IMR-90 (cell line): ENCODE measurements at regions not wholly inside any gene's neighbourhood (a gene's known extent, or its start where the extent isn't known, plus 50 kb on each side); places are given as distances from the start of the nearest gene placed in this dataset.

ENCODE experiments used
- ATAC-seq: fragments of 200-7000 bp; cut with Tn5 transposase; 2 replicates; pipeline ENCODE4 v1.9.1; 2020; ENCODE audit warnings: low read depth, mild to moderate bottlenecking, moderate library complexity
- BruUV-seq: library from RNA; stranded (reverse); fragments of 400-500 nt; replicated peaks from 2 replicates; lab custom pipeline; 2021; lab: Mats Ljungman, UMichigan
- CTCF ChIA-PET: fragments of 300-600 bp; formaldehyde crosslinking; extraction: SDS; loops from one replicate; lab custom pipeline; 2021; ENCODE audit warnings: antibody characterized with exemption; lab: Yijun Ruan, JAX
- POLR2A ChIA-PET: fragments of 300-600 bp; sonication (Branson Sonifier 250); formaldehyde crosslinking; loops from one replicate; lab custom pipeline; 2022; ENCODE audit warnings: antibody characterized with exemption; ENCODE audit not compliant: unreplicated experiment; lab: Charles Lee
- DNase-seq: peaks from one replicate; pipeline ENCODE4 v3.0.0; 2013
- H2AFZ ChIP-seq: replicated peaks from 2 replicates; pipeline ENCODE3; 2013; ENCODE audit warnings: low read length, mild to moderate bottlenecking; ENCODE audit not compliant: poor library complexity
- H2AK5ac ChIP-seq: 2 replicates; pipeline ENCODE4 v1.6.1; 2013; ENCODE audit warnings: low read depth, low read length, inconsistent platforms
- H2AK9ac ChIP-seq: replicated peaks from 2 replicates; pipeline ENCODE3; 2013; ENCODE audit warnings: mild to moderate bottlenecking, low read depth, low read length, moderate library complexity; ENCODE audit not compliant: poor library complexity
- H2BK120ac ChIP-seq: 2 replicates; pipeline ENCODE4 v1.6.1; 2013; ENCODE audit warnings: low read depth, low read length, inconsistent platforms
- H2BK15ac ChIP-seq: 3 replicates; pipeline ENCODE4 v1.6.1; 2013; ENCODE audit warnings: low read depth, low read length, inconsistent platforms
- H2BK20ac ChIP-seq: 2 replicates; pipeline ENCODE4 v1.6.1; 2013; ENCODE audit warnings: low read depth, mild to moderate bottlenecking, inconsistent platforms, low read length, moderate library complexity
- H2BK5ac ChIP-seq: 2 replicates; pipeline ENCODE4 v1.6.1; 2013; ENCODE audit warnings: mild to moderate bottlenecking, low read depth, low read length, inconsistent platforms; ENCODE audit not compliant: poor library complexity, severe bottlenecking
- H3K14ac ChIP-seq: replicated peaks from 2 replicates; pipeline ENCODE4 v1.6.1; 2013; ENCODE audit warnings: low read depth, low read length, inconsistent platforms
- H3K18ac ChIP-seq: 2 replicates; pipeline ENCODE4 v1.6.1; 2013; ENCODE audit warnings: low read depth, low read length, control low read depth
- H3K23ac ChIP-seq: 2 replicates; pipeline ENCODE4 v1.6.1; 2013; ENCODE audit warnings: low read depth, low read length, inconsistent platforms
- H3K27ac ChIP-seq: 2 replicates; pipeline ENCODE4 v1.5.1; 2013; ENCODE audit warnings: mild to moderate bottlenecking, control low read depth, low read length; ENCODE audit not compliant: insufficient read depth
- H3K27me3 ChIP-seq: 2 replicates; pipeline ENCODE4 v1.6.1; 2013; ENCODE audit warnings: low read length; ENCODE audit not compliant: control insufficient read depth, insufficient read depth
- H3K36me3 ChIP-seq: 2 replicates; pipeline ENCODE4 v1.6.1; 2013; ENCODE audit warnings: low read length, mixed read lengths; ENCODE audit not compliant: control insufficient read depth, insufficient read depth
- H3K4ac ChIP-seq: 2 replicates; pipeline ENCODE4 v1.6.1; 2013; ENCODE audit warnings: low read depth, low read length, inconsistent platforms
- H3K4me1 ChIP-seq: 2 replicates; pipeline ENCODE4 v1.6.1; 2013; ENCODE audit warnings: low read length, mixed read lengths; ENCODE audit not compliant: control insufficient read depth, insufficient read depth
- H3K4me2 ChIP-seq: 2 replicates; pipeline ENCODE4 v1.6.1; 2013; ENCODE audit warnings: low read depth, mild to moderate bottlenecking, control low read depth, low read length, moderate library complexity
- H3K4me3 ChIP-seq: 2 replicates; pipeline ENCODE4 v1.5.1; 2013; ENCODE audit warnings: low read depth, mild to moderate bottlenecking, control low read depth, low read length, moderate library complexity; ENCODE audit not compliant: insufficient read depth
- H3K56ac ChIP-seq: 2 replicates; pipeline ENCODE4 v1.6.1; 2013; ENCODE audit warnings: low read length, inconsistent platforms; ENCODE audit not compliant: insufficient read depth; ENCODE audit errors: extremely low read depth
- H3K79me1 ChIP-seq, 2 experiments: 2 replicates each; pipeline ENCODE4 v1.6.1; 2013; ENCODE audit warnings: low read length in 2 of 2, inconsistent platforms in 1 of 2, low read depth in 1 of 2
- H3K9ac ChIP-seq: 2 replicates; pipeline ENCODE4 v1.6.1; 2013; ENCODE audit warnings: low read depth, low read length, control low read depth
- H3K9me1 ChIP-seq: 2 replicates; pipeline ENCODE4 v1.6.1; 2013; ENCODE audit warnings: low read length, inconsistent platforms; ENCODE audit not compliant: insufficient read depth
- H3K9me3 ChIP-seq: 2 replicates; pipeline ENCODE4 v1.6.1; 2013; ENCODE audit warnings: low read length; ENCODE audit not compliant: control insufficient read depth, insufficient read depth
- H4K20me1 ChIP-seq: 2 replicates; pipeline ENCODE4 v1.6.1; 2013; ENCODE audit warnings: low read length, inconsistent platforms; ENCODE audit not compliant: insufficient read depth
- H4K5ac ChIP-seq: 2 replicates; pipeline ENCODE4 v1.6.1; 2013; ENCODE audit warnings: mild to moderate bottlenecking, low read depth, low read length, control low read depth
- H4K8ac ChIP-seq, 2 experiments: 2 replicates each; pipeline ENCODE4 v1.6.1; 2013; ENCODE audit warnings: low read depth in 2 of 2, low read length in 2 of 2, control low read depth in 1 of 2, inconsistent platforms in 1 of 2
- H4K91ac ChIP-seq: 2 replicates; pipeline ENCODE4 v1.6.1; 2013; ENCODE audit warnings: low read depth, low read length, inconsistent platforms; ENCODE audit not compliant: insufficient read depth
- BHLHE40 ChIP-seq: fragments of 150-350 bp; IDR thresholded peaks from 2 replicates; pipeline ENCODE4 v1.6.1; 2016; ENCODE audit warnings: mild to moderate bottlenecking, low read depth, low read length
- CEBPB ChIP-seq: IDR thresholded peaks from 2 replicates; pipeline ENCODE4 v1.6.1; 2012; ENCODE audit warnings: low read depth, low read length, improper control_type of control experiment
- CTCF ChIP-seq: conservative IDR thresholded peaks from 2 replicates; pipeline ENCODE4 v1.5.1; 2012; ENCODE audit warnings: mild to moderate bottlenecking, low read depth, low read length, improper control_type of control experiment
- MAFK ChIP-seq: IDR thresholded peaks from 2 replicates; pipeline ENCODE4 v1.6.1; 2012; ENCODE audit warnings: low read depth, low read length, improper control_type of control experiment
- MAZ ChIP-seq: IDR thresholded peaks from 2 replicates; pipeline ENCODE4 v1.6.1; 2012; ENCODE audit warnings: low read depth, mild to moderate bottlenecking, low read length, improper control_type of control experiment, moderate library complexity, borderline replicate concordance
- MXI1 ChIP-seq: IDR thresholded peaks from 2 replicates; pipeline ENCODE4 v1.6.1; 2012; ENCODE audit warnings: low read depth, mild to moderate bottlenecking, low read length, moderate library complexity, borderline replicate concordance
- POLR2A ChIP-seq: IDR thresholded peaks from 2 replicates; pipeline ENCODE4 v1.6.1; 2012; ENCODE audit warnings: mild to moderate bottlenecking, low read depth, low read length
- RAD21 ChIP-seq: IDR thresholded peaks from 2 replicates; pipeline ENCODE4 v1.6.1; 2012; ENCODE audit warnings: low read length, improper control_type of control experiment
- SMC3 ChIP-seq: fragments of 150-350 bp; IDR thresholded peaks from 2 replicates; pipeline ENCODE4 v1.6.1; 2016; ENCODE audit warnings: low read depth, mild to moderate bottlenecking, antibody characterized with exemption, low read length, moderate library complexity
- WGBS, 2 experiments: methylation state at CpG; one replicate each; pipeline versions ENCODE4 v1.1.5 to v1.1.7; 2013; ENCODE audit warnings: missing lambda C conversion rate in 2 of 2; ENCODE audit not compliant: insufficient read length in 1 of 2; ENCODE audit errors: extremely low coverage in 2 of 2; 5-methylcytosine and 5-hydroxymethylcytosine counted together
- dilution Hi-C: fragments of 300-500 bp; cut with HindIII; formaldehyde crosslinking; loops from one replicate; pipeline ENCODE4 v1.14.3; 2018; ENCODE audit warnings: low sequenced_read_pairs; ENCODE audit not compliant: unreplicated experiment
- in situ Hi-C: fragments of 300-500 bp; cut with MboI; formaldehyde crosslinking; loops from 3 replicates; pipeline ENCODE4 v1.14.3; 2019; ENCODE audit warnings: low sequenced_read_pairs, inconsistent platforms, mixed read lengths
- intact Hi-C: fragments of 100-400 bp; cut with micrococcal nuclease; formaldehyde crosslinking; loops from 2 replicates; pipeline ENCODE4 v1.10.0; 2022

- Histone ChIP-seq H2BK5ac (peak overlapping the region; percentile 66), H3K9me3 (peaks cover 3% of the 10 kb centered on the region; the same call in 1 of the 2 replicates), H2BK20ac (peak overlapping the region; percentile 98), H3K27me3 (no peaks in the 10 kb centered on the region), H3K18ac (peak overlapping the region; percentile 50), H4K91ac (peak overlapping the region; percentile 97), H2BK120ac (peak overlapping the region; percentile 85), H2AK5ac (peak overlapping the region; percentile 85), H3K36me3 (no peaks in the 10 kb centered on the region), H2AK9ac (peak overlapping the region; percentile 80), H3K9ac (peak overlapping the region; percentile 54), H3K4me2 (peak overlapping the region; percentile 26), H4K8ac (peak overlapping the region; percentile 59 to 83), H4K5ac (peak overlapping the region; percentile 65), H3K56ac (peak overlapping the region; percentile 90), H3K4me1 (peaks cover 9% of the 10 kb centered on the region), H3K79me1 (0 out of 4 replicates have a peak, but pooled peaks cover 0 to 4% of the 10 kb centered on the region in 2 experiments), H3K4me3 (no peak overlapping the region; the same call in 1 of the 2 replicates), H4K20me1 (no peaks in the 10 kb centered on the region), H3K4ac (peak overlapping the region; percentile 95), H3K14ac (peak overlapping the region; percentile 80), H2AFZ (peak overlapping the region; percentile 85), H2BK15ac (peak overlapping the region; percentile 61; the same call in 2 of the 3 replicates), H3K9me1 (peaks cover 8% of the 10 kb centered on the region), H3K27ac (peak overlapping the region; percentile 74), H3K23ac (peak overlapping the region; percentile 71)
- ChIA-PET CTCF (interaction anchor here (0.5 to 2.5 kb wide), 46 partner anchors 9 to 1587 kb away, joined by 3 to 24 read pairs (median 4); partner anchors contain the start of gene DUSP10), POLR2A (no interaction called here)
- BruUV-seq = no TSS peak
- dilution Hi-C loops = no loop called here
- TF ChIP-seq MAZ = no peak; the same call in 1 of the 2 replicates
- peak; percentile 94 for TF ChIP-seq CEBPB
- peak; percentile 56; the same call in 1 of the 2 replicates for TF ChIP-seq POLR2A
- peak; percentile 99 for TF ChIP-seq RAD21
- TF ChIP-seq MAFK = no peak
- TF ChIP-seq SMC3 = peak; percentile 92
- peak; percentile 41; the same call in 1 of the 2 replicates for TF ChIP-seq MXI1
- TF ChIP-seq CTCF = peak; percentile 96
- no peak for TF ChIP-seq BHLHE40
- in situ Hi-C loops = loop anchor here (5.0 to 25.0 kb wide), 7 partner anchors 461 to 1583 kb away; partner anchors contain the start of gene DUSP10
- ATAC-seq (peak; percentile 98), DNase-seq (peak; percentile 93)
- WGBS, 2 experiments = 4% methylated on average over 6 of the region's 16 CpGs; no CpG with 5 or more reads in 1 of the 2 experiments
- intact Hi-C loops = loop anchor here (1.0 to 10.0 kb wide), 14 partner anchors 84 to 1581 kb away; partner anchors contain the start of genes DUSP10 and HLX
These were observed 92.6 kb downstream of the HHIPL2 start for GRCh38 chr1:222455188-222455879.
